Posterior cingulate gyrus (tissue), 11 donors: ENCODE measurements at regions not wholly inside any gene's neighbourhood (a gene's known extent, or its start where the extent isn't known, plus 50 kb on each side); places are given as distances from the start of the nearest gene placed in this dataset.
"Not testable (repeated sequence)": the region's sequence is repeated elsewhere in the genome, so short reads cannot be mapped to it uniquely, and the experiment has no call there.

Experiments
- DNase-seq, 10 donors: peaks; one replicate each; pipeline versions ENCODE4 v3.0.0 to v3.0.0-alpha.2; 2020 to 2021; ENCODE audit warnings: mixed read lengths in 3 of 10
- intact Hi-C: fragments of 100-400 bp; cut with DNase I; formaldehyde crosslinking; loops from one replicate; pipeline ENCODE4 v1.15.1; 2023

DNA sequence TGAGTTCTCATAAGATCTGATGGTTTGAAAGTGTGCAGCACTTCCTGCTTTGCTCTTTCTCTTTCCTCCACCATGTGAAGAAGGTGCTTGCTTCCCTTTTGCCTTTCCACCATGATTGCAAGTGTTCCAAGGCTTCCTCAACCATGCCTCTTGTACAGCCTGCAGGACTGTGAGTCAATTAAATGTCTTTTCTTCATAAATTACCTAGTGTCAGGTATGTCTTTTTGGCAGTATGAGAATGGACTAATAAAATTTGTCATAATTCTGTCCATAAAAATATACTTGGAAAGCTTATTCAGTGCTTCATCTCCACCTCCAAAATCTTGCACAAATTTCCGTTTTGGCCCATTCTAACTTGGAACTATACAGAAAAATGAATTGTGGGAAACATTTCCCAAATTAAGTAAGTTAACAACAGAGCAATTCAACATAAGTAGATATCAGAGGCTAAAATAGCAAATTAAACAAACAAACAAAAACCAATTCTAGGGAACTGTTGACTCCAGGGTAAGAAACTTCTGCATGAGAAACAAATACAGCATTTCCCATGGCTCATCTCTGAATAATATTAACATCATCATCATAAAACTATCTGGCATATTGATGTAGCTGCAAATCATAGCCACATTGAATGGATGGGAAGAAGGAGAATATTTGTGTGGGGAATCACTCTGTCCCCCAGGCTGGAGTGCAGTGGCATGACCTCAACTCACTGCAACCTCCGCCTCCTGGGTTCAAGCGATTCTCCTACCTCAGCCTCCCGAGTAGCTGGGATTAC, 459.5 kb upstream of the FAR2 start:
- intact Hi-C loops: no loop called here
- no peak for DNase-seq

DNA sequence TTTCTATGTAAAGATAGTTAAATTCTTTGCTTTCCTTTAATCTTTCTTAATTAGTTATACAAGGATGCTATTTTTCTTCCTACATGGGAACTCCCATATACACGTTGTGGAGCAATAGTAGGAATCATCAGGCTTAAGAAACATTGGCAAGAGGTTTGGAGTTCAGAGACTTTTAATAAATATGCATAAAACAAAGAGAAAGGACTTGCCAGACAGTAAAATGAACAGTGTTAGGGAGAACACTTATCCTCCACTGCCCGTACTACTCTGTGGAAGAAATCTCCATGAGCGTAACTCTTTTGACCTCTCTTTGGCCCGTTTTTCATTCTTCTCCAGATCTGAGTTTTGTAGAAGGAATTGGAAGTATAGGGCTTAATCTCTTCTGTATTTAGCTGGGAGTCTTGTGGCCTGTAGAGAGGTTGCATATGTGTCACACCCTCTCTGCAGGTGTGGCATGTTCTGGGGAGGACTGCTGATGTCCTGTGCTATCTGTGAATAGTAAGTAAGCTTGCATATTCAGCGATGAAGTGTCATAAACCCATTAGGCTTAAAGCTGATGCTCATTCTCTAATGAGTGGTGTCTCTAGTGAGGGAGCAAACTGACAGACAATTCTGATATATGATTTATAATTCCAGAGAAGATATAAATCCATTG, 455.4 kb upstream of the FAR2 start:
- no peak for DNase-seq
- intact Hi-C loops: no loop called here

DNA sequence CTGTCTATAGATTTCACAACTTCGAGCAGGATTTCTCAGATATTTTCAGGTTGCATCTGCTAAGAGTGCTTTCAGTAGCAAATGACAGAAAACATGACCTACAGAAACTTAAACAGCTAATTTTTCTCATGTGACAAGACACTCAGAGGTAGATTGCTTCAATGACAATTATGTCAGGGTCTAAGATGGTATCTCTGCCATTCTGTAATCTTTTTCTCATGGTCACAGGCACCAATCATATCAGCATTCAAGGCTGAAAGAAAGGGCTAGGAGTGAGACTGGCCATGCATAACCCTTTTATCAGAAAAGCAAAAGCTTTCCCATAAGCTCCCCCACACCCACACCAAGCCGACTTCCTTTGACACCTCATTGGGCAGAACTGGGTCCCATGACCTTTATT, 450.5 kb upstream of the FAR2 start:
- no peak for DNase-seq
- intact Hi-C loops: no loop called here

GRCh38 chr12:28699029-28699428, 450.0 kb upstream of the FAR2 start:
- DNase-seq: no peak
- intact Hi-C loops: no loop called here

DNA sequence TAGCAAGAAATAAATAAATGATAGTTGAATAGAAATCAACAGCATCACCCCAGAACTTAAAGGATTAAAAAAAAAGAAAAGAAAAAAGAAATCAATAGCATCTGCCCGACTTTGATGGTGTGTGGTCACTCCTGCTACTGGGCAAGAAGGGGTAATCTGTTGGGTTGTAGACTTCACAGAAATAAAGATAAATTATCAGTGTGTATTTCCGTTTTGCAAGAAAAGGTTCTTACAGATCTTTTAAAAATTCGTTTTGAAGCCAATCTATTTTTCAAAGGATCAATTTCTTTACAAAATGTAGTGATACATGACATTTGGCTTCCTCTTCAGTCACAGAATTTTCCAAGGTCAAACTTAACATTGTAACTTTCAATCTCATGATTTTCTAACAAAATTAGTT, 448.9 kb upstream of the FAR2 start:
- no peak for DNase-seq
- intact Hi-C loops: no loop called here

DNA sequence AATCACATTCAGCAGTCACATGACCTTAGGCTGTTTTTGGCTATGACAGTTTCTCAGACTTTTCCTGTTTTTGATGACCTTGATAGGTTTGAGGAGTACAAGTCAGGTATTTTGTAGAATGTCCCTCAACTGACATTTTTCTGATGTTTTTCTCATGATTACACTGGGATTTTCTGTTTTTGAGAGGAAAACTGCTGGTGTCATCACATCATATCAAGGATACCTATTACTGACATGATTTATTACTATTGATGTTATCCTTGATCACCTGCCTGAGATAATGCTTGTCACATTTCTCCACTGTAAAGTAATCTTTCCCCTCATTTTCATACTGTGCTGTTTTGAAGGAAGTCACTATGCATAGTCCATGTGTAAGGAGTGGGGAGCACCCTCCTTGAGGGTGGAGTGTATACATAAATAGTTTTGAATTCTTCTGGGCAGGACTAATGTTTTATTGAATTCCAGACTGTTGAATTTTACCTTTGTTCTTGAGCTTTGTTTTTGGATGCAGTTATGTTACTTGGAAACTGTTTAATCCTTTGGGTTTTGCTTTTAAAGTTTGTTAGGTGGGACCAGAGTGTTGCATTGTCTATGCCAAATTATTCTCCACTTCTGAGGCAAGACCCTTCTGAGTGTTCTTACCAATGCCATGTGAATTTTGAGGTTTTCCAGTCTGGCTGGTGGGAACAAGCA, 444.5 kb upstream of the FAR2 start:
- intact Hi-C loops: no loop called here
- DNase-seq: no peak

DNA sequence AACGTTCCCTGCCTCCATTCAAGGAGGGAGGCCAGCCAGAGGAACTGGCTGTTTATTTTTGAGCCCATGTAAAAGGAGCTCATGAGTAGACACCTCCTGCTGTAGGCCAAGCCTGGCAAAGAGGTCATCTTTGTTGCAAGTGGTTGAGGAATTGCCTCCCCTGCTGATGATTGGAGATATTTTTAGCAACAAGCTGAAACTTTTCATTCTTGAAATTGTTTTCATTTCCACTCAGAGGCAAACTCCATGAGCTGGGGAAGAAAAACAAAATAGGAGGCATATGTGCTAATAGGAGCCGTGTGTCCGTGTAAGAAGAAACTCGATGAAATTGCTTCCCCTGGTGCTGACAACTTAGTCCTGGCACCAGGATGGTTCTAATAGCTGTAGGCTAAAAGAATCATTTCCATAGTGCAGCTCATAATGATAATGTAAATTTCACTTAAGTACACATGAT, 440.1 kb upstream of the FAR2 start:
- DNase-seq: no peak

GRCh38 chr12:28709986-28710685, 438.9 kb upstream of the FAR2 start:
- DNase-seq: no peak
- intact Hi-C loops: no loop called here

More for the DNA sequence above, 440.1 kb upstream of the FAR2 start:
- intact Hi-C loops: no loop called here

DNA sequence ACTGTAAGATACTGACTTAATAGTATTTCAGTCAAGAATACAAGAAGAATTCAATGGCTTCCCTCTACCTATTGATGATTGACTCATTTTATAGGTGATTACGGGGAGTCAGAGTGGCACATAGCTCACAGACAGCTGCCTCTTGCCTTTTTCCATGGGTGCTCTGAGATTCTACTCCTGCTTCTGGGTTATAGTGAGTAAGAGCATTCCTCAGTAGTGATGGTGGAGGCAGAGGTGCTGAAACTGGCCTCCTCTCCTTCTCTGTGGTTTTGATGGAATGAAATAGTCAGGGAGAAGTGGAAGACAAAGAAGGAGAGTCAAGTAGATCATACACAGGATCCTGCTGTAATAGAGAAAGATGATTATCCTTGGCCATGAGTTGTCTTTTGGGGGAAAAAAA, 438.2 kb upstream of the FAR2 start:
- no peak for DNase-seq
- intact Hi-C loops: no loop called here

DNA sequence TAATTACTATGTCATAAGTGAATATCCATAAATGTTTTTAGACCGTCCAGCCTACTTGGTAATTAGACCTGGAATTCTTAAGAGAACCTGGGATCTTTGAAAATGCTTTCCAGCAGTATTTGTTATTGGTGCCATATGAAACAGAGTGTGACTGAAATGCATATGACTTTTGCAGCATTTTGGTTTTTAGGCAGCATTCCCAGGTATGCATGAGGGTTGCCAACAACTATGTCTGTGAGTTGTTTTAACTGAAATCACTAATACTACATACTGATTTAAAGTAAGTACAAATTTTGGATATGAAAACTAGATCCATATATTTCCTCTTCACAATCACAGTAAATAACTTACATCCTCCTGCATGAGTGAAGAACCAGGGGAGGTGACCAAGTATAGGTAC, 437.7 kb upstream of the FAR2 start:
- no peak for DNase-seq
- intact Hi-C loops: no loop called here

- intact Hi-C loops: no loop called here
- DNase-seq: no peak
These were observed 406.3 kb upstream of the FAR2 start for GRCh38 chr12:28742791-28743190.

DNA sequence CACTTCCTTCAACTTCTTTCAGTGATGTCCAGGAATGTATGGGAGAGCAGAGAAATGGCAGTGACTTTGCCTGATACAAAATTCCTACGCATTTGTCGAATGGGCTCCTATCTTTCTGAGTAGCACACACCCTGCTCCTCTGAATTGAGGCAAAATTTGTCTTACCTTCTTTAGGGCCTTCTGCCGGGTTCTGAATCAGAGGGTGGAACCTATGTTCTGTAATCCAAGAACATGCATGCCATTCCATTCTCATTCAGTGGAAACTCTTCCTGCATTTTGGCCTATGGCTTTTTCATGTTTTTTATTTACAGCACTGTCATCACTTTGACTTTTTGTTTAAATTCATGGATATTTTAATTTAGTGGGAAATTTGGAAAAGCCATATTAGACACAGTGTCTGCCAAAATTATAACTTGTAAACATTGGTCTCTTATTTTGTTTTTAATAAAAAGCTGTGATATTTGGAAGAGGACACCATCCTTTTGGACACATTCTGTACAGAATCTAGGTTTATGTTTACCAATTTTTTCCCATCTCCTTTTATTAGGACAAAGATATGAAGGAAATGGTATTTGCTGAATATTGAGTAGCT, 402.2 kb upstream of the FAR2 start:
- no peak for DNase-seq
- intact Hi-C loops: no loop called here

- no peak for DNase-seq
- intact Hi-C loops: no loop called here
These were observed 398.0 kb upstream of the FAR2 start for GRCh38 chr12:28750946-28751685.

DNA sequence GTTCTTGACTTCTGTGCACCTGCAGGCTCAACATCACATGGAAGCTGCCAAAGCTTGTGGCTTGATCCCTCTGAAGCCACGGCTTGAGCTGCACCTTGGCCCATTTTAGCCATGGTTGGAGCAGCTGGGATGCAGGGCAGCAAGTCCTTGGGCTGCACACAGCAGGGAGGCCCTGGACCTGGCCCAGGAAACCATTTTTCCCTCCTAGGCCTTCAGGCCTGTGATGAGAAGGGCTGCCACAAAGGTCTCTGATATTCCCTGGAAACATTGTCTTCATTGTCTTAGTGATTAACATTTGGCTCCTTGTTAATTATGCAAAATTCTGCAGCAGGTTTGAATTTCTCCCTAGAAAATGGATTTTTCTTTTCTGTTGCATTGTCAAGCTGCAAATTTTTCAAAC, 394.1 kb upstream of the FAR2 start:
- intact Hi-C loops: no loop called here
- no peak for DNase-seq

DNA sequence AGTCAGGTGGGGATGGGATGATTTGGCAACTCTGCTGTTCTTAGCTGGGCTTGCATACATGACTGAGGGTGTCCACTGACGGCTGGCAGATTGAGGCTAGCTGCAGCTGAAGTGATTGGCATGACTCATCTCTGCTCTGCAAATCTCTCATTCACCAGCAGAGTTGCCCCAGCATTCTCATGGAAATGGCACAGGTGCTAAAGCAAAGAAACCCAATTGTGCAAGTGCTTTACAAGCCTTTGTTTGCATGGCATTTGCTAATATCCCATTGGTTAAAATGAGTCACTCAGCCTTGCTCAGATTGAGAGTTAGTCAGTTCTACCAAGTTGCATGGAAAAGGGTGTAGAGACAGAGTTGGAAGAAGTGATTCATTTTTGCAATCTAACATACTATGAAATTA, 389.7 kb upstream of the FAR2 start:
- DNase-seq: no peak
- intact Hi-C loops: no loop called here

- intact Hi-C loops: not testable (repeated sequence)
- DNase-seq: peak in 1 of 10 donors; percentile 54
These were observed 388.8 kb upstream of the FAR2 start for GRCh38 chr12:28760040-28760903.

- DNase-seq, intact Hi-C loops: not testable (repeated sequence)
These were observed 387.2 kb upstream of the FAR2 start for GRCh38 chr12:28761897-28762296.

DNA sequence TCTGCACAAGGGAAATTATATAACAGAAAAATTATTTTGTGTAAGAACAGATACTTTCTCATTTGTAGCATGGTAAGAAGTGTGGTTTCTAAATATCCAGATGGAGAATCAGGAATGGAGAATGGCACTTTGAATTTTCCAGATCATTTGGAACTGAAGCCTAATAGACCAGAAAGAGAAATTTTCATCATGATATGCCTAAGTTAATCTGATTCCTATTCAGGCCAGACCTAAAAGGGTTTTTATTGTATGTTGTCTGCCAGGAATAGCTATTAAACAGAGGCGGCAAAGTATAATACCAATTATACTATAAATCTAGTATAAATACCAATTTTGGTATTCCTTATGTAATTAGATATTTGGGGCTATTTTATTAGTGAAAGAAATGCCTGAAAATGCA, 382.7 kb upstream of the FAR2 start:
- intact Hi-C loops: no loop called here
- DNase-seq: no peak

GRCh38 chr12:28767836-28768348, 381.2 kb upstream of the FAR2 start:
- intact Hi-C loops: no loop called here
- DNase-seq: no peak
